GM19395 (cell line): ENCODE measurements at regions not wholly inside any gene's neighbourhood (a gene's known extent, or its start where the extent isn't known, plus 50 kb on each side); places are given as distances from the start of the nearest gene placed in this dataset.
"Not testable (repeated sequence)": the region's sequence is repeated elsewhere in the genome, so short reads cannot be mapped to it uniquely, and the experiment has no call there.

Source experiments
- ATAC-seq: cut with Tn5 transposase; IDR thresholded peaks from one replicate; pipeline ENCODE4 v1.9.1; 2021; ENCODE audit warnings: mild to moderate bottlenecking, moderate library complexity; ENCODE audit not compliant: unreplicated experiment

DNA sequence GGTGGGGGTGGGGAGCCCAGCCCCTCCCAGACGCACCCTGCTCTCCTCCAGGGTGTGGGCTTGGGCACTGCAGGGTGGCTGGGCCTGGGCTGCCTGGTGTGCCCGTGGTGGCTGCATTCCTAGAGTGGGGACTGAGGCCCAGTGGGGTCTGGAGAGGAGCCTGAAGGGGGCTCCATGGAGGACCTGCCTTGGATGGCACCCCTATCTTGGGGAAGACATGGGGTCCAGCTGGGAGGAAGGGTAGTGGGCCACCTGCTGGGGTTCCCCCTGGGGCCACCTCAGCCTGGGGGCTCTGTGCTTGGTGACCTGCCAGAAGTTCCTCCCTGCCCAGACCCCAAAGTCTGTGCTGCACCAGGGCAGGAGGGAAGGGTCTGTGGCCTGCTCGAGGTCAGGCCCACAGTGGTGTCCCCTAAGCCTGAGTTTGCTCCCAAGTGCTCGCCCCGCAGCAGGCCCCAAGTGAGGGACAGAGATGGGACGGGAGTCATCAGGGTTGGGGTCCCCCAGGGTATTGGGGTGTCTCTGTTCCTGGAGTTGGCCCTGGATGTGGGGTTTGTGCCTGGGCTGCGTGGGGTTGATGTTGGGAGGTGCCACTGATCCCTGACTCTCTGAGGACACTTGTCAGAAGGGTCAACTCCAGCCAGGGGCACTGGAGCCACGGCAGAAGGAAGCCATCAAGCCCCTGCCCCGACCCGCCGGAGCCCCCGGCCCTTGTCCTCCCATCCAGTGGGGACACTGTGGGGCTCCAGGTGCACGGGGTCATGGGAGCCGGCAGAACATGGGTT, 382.9 kb downstream of the TMEM121 start:
- ATAC-seq, result no peak

DNA sequence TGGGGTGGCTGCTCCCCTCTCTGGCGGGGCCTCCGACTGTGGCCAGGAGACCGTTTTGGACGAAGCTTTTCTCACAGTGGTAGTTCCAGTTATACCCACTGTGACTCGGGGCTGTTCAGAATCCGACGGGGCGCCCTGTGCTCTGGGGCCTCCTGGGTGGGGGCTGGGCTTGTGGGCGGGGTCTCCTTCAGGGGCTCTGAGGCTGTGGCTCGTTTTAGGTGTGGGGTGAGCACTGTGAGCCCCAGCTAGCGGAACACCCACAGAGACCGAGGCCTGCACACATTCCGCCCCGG, 383.4 kb downstream of the TMEM121 start:
- ATAC-seq, result not testable (repeated sequence)

DNA sequence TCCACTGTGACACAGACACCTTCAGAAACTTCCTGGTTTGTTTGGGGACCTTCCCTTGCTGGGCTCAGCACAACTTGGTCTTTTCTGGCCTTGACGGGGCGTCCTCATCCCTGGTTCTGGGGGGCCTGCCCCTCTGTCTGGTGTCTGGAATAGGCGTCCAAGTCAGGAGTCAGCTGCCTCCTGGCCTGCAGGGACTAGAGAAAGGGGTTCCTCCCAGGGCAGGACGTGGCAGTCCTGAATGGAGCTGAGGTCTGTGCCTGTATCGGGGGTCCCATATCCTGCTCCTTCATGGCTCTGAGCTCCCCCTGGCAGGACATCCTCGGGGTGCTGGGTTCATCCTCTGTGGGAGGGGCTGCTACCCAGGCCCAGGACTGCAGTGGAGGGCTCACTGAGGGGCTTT, 384.0 kb downstream of the TMEM121 start:
- ATAC-seq, result no peak

- no peak for ATAC-seq
Observed at GRCh38 chr14:105911006-105911847, 384.8 kb downstream of the TMEM121 start.

GRCh38 chr14:105911848-105912292, 385.5 kb downstream of the TMEM121 start:
- not testable (repeated sequence) for ATAC-seq

DNA sequence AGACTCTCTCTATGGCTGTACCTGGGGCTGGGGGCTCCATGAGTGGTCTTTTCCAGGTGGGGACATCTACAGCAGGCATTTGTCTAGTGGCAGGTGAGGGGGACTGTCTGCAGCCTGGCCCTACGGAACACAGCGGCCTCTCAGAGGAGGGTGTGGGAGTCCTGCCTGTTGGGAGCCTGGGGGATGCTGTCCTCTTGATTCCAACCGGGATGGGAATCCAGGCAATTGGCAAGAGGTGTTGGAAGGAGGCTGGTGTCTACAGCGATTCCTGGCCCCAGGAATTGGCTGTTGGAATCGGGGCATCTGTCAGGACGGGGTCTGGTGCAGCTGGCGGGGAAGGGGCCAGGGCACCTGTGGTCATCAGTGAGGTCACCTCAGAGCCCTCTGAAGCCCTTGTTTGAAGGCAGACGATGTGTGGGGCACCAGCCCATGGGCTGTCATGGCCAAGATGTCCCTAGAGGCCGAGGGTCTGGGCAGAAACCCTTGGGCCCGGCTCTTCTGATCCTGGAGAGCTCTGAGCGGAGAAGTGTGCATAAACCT, 386.3 kb downstream of the TMEM121 start:
- ATAC-seq, result no peak

DNA sequence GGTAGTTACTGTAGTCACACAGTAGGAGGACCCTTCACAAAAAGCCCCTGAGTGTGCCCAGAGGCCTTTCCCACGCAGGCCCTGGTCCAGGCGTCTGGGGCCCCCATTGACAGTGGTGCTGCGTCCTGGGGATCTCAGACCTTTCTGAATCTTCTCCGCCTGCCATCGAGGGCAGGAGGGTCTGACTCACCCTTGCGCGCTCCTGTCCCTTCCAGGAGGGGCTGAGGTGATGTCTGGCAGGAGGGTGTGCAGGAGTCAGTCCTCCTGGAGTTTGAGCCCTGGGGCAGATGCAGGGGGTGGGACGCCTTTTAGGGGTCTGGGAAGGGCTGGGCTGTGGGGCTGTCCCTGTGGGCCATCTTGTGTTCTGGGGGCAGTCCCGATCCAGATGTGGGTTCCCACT, 386.8 kb downstream of the TMEM121 start:
- no peak for ATAC-seq

- ATAC-seq, result no peak
Observed at GRCh38 chr14:105913861-105914260, 387.5 kb downstream of the TMEM121 start.

- ATAC-seq, result not testable (repeated sequence)
Observed at GRCh38 chr14:105914281-105914680, 387.9 kb downstream of the TMEM121 start.

DNA sequence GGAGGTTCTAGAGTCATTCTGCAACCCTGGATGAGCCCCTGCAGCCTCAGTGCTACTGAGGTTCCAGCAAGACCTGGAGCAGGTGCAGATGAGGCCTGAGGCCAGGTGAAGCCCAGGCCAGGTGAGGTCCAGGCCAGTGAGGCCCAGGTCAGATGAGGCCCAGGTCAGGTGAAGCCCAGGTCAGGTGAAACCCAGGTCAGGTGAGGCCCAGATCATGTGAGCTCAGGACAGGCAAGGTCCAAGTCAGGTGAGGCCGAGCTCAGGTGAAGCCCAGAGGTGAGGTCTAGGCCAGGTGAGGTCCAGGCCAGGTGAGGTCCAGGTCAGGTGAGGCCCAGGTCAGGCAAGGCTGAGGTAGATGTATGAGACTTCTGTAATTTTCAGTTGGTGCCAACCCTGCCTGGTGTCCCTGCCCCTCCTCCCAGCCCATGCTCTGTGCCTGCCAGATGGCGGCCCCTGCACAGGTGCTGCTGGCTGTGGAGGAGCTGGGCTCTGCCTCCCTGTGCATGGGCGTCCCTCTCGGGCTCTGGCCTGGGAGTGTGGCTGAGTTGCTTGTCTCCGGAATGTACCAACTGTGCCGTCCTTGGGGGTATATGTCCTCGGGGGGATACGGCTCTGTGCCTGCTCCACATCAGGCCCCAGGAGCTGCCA, 388.5 kb downstream of the TMEM121 start:
- ATAC-seq, result no peak

- ATAC-seq, result not testable (repeated sequence)
Observed at GRCh38 chr14:105915546-105915945, 389.2 kb downstream of the TMEM121 start.

- not testable (repeated sequence) for ATAC-seq
Observed at GRCh38 chr14:105917136-105917932, 391.0 kb downstream of the TMEM121 start.

DNA sequence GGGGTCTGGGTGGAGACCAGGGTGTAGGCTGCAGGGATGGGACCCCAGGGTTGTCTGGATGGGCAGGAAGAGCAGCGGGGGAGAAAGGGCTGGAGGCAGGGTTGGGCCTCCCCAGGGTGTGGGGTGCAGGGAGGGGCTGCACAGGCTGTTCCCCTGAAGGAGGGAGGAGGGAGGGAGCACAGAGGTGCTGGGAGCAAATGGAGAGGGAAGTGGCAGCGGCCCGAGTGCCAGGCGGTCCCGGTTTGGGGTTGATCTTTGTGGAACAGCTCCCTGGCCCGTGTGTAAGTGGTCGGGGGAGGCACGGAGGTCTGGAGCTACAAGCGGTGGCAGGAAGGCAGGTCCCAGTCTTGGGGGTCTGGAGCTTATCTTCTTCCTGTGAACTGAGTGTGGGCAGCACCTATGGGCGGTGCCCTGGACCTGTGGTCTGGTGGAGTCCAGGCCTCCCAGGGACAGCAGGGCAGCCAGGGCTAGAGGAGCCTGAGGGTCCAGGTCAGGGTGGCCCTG, 391.6 kb downstream of the TMEM121 start:
- no peak for ATAC-seq

DNA sequence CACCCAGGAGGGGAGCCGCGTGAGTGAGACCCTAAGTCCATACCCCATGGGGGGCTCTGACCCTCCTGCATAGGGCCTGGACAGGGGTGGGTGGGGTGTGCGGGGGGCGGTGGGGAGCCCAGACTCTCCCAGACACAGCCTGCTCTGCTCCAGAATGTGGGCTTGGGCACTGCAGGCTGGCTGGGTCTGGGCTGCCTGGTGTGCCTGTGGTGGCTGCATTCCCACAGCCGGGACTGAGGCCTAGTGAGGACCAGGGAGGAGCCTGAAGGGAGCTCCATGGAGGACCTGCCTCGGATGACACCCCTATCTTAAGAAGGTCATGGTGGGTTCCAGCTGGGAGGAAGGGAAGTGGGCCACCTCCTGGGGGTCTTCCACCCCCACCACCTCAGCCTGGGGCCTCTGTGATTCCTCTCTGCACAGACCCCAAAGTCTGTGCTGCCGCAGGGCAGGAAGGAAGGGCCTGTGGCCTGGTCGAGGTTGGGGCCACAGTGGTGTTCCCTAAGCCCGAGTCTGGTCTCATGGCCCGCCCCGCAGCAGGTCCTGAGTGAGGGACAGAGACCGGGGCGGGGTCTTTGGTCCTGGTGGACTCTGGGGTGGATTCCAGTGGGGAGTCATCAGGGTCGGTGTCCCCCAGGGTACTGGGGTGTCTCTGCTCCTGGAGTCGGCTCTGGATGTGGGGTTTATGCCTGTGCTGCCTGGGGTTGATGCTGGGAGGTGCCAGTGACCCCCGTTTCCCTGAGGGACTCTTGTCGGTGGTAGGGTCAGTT, 392.3 kb downstream of the TMEM121 start:
- ATAC-seq, result no peak

- no peak for ATAC-seq
Observed at GRCh38 chr14:105919458-105920150, 393.2 kb downstream of the TMEM121 start.

DNA sequence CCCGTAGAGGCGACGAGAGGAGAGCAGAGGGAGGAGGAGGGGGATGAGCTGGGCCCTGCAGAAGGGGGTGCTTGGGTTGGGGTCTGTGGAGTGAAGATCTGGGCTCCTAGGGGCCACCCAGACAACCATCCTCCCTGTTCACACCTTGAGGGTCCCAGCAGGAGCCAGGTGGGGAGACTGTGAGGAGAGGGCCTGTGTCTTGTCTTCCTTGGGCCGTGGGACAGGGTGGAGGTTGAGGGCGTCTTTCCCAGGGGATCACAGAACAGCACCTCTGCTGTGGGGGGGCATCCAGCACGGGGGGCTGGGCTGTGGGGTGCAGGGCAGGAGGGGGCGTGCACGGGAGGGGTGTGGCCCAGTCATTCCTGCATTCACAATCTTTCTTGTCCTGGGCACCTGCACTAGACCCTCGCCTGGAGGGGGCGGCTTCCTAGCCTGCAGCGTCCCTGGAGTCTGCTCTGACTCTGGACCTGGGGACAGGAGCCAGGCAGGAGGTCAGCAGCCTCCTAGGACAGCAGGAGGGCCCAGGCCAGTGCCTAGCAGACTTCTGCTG, 393.8 kb downstream of the TMEM121 start:
- not testable (repeated sequence) for ATAC-seq

DNA sequence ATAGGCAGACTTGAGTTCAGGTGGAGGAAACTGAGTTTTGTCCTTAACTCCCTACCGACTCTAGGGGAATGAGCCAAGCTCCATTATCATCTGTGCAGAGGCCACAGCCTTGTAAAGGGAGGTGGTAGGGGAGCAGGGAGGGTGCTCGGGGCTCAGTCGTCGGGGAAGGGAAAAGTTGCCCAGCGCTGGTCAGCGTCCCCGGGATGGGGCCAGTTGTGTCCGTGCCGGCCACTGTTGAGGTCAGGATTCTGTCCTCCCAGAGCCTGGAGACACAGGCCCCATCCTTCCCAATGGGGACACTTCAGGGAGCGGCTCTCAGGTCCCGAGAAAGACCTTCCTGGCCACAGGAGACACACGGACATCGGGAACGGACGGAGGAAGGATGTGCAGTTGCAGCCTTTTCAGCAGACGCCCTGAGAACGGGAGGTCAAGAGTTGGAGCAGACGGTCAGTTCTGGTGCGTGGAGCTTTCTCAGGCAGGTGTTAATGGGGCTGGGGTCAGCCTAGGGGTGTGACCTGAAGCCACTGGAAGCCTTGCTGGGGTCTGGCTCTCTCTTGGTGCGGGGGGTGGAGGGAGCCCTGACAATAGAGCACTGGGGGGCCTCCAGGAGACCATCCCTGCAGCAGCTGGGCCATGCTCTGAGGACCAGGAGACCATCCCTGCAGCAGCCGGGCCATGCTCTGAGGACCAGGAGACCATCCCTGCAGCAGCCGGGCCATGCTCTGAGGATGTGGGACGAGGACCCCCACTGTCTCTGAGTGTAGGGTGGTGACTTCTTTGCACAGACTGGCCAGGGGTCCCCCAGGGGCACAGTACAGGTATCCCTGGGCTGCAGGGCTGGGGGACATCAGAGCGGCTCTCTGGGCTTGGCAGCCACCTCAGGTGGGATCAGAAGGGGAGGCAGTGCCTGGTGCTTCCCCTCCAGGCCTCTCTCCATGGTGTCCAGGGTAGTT, 394.7 kb downstream of the TMEM121 start:
- ATAC-seq, result not testable (repeated sequence)

DNA sequence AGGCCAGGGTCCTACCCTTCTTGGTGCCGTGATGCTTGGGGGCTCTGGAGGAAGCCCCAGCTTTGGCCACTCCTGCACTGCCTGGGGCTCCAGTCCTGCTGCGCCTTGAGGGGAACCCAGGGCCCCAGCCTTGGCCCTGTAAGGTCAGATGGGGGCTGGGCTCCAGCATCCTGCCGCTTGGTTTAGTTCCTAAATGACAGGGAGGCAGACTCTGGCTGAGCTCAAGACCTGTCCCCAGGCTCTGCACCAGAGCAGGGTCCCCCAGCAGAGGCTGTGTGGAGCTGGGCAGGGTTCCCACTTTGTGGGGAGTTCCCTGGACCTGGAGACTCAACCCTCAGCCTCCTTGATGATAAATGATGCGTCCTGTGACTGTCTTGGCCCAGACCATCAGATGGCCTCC, 395.4 kb downstream of the TMEM121 start:
- ATAC-seq, result not testable (repeated sequence)
